Fibroblast of the conjunctiva (primary cell): ENCODE measurements at regions not wholly inside any gene's neighbourhood (a gene's known extent, or its start where the extent isn't known, plus 50 kb on each side); places are given as distances from the start of the nearest gene placed in this dataset.

Source experiments
- DNase-seq: peaks from one replicate; pipeline ENCODE4 v3.0.0-alpha.2; 2010; ENCODE audit warnings: low read depth

- DNase-seq = no peak
Measured at GRCh38 chr5:171688696-171689495, 96.7 kb upstream of the SMIM23 start.

- DNase-seq = no peak
Measured at GRCh38 chr5:171689853-171690417, 95.7 kb upstream of the SMIM23 start.

GRCh38 chr5:171692107-171692506 lies 93.5 kb upstream of the SMIM23 start:
- no peak for DNase-seq

- no peak for DNase-seq
Measured at GRCh38 chr5:171692936-171693335, 92.7 kb upstream of the SMIM23 start.

- DNase-seq = no peak
Measured at GRCh38 chr5:171693412-171693811, 92.2 kb upstream of the SMIM23 start.

GRCh38 chr5:171695804-171696203 lies 89.8 kb upstream of the SMIM23 start:
- DNase-seq = no peak

- DNase-seq = no peak
Measured at GRCh38 chr5:171697221-171698102, 88.2 kb upstream of the SMIM23 start.

GRCh38 chr5:171700318-171700912 lies 85.2 kb upstream of the SMIM23 start:
- peak; percentile 20 for DNase-seq

- DNase-seq = no peak
Measured at GRCh38 chr5:171701100-171701541, 84.5 kb upstream of the SMIM23 start.

- peak; percentile 17 for DNase-seq
Measured at GRCh38 chr5:171702135-171702770, 83.4 kb upstream of the SMIM23 start.

- no peak for DNase-seq
Measured at GRCh38 chr5:171703146-171703545, 82.5 kb upstream of the SMIM23 start.

- no peak for DNase-seq
Measured at GRCh38 chr5:171705036-171705435, 80.6 kb upstream of the SMIM23 start.

GRCh38 chr5:171705830-171706468 lies 79.7 kb upstream of the SMIM23 start:
- DNase-seq = no peak

GRCh38 chr5:171706736-171707441 lies 78.7 kb upstream of the SMIM23 start:
- DNase-seq = no peak

- no peak for DNase-seq
Measured at GRCh38 chr5:171707442-171707792, 78.2 kb upstream of the SMIM23 start.

- DNase-seq = no peak
Measured at GRCh38 chr5:171709930-171710329, 75.7 kb upstream of the SMIM23 start.

- DNase-seq = no peak
Measured at GRCh38 chr5:171710451-171711024, 75.1 kb upstream of the SMIM23 start.

- DNase-seq = no peak
Measured at GRCh38 chr5:171711571-171711970, 74.0 kb upstream of the SMIM23 start.

- no peak for DNase-seq
Measured at GRCh38 chr5:171712616-171713015, 73.0 kb upstream of the SMIM23 start.

GRCh38 chr5:171713152-171713551 lies 72.5 kb upstream of the SMIM23 start:
- DNase-seq = no peak
